Liver (tissue), 8 donors: ENCODE measurements at regions not wholly inside any gene's neighbourhood (a gene's known extent, or its start where the extent isn't known, plus 50 kb on each side); places are given as distances from the start of the nearest gene placed in this dataset.

ENCODE experiments used
- DNase-seq: peaks from one replicate; pipeline ENCODE4 v3.0.0-alpha.2; 2017; ENCODE audit warnings: low spot score
- H3K27ac ChIP-seq, 2 donors: one replicate each; pipeline ENCODE4 v1.7.0; 2013; ENCODE audit warnings: inconsistent platforms in 2 of 2, low read length in 2 of 2, control low read depth in 1 of 2, low read depth in 1 of 2, mild to moderate bottlenecking in 1 of 2
- H3K27me3 ChIP-seq, 4 donors: one replicate each; pipeline versions ENCODE4 v1.6.1 to v1.7.0; 2013; ENCODE audit warnings: low read length in 3 of 4, inconsistent platforms in 1 of 4, mild to moderate bottlenecking in 1 of 4, moderate library complexity in 1 of 4; ENCODE audit not compliant: control insufficient read depth in 4 of 4, insufficient read depth in 4 of 4
- H3K36me3 ChIP-seq, 4 donors: one replicate each; pipeline versions ENCODE4 v1.6.1 to v1.7.0; 2013; ENCODE audit warnings: low read length in 3 of 4, mild to moderate bottlenecking in 3 of 4, low read depth in 1 of 4, moderate library complexity in 1 of 4; ENCODE audit not compliant: control insufficient read depth in 4 of 4, insufficient read depth in 3 of 4
- H3K4me1 ChIP-seq, 4 donors: one replicate each; pipeline versions ENCODE4 v1.6.1 to v1.7.0; 2013; ENCODE audit warnings: low read length in 3 of 4, mild to moderate bottlenecking in 3 of 4, moderate library complexity in 1 of 4; ENCODE audit not compliant: control insufficient read depth in 4 of 4, insufficient read depth in 4 of 4
- H3K4me3 ChIP-seq, 3 donors: one replicate each; pipeline versions ENCODE4 v1.6.1 to v1.7.0; 2013; ENCODE audit warnings: low read length in 3 of 3, control low read depth in 1 of 3, low read depth in 1 of 3, mild to moderate bottlenecking in 1 of 3
- H3K9ac ChIP-seq, 2 donors: one replicate each; pipeline ENCODE4 v1.7.0; 2013; ENCODE audit warnings: low read length in 2 of 2, mild to moderate bottlenecking in 2 of 2, moderate library complexity in 2 of 2, control low read depth in 1 of 2, low read depth in 1 of 2
- H3K9me3 ChIP-seq, 4 donors: one replicate each; pipeline versions ENCODE4 v1.6.1 to v1.7.0; 2013; ENCODE audit warnings: low read length in 3 of 4; ENCODE audit not compliant: control insufficient read depth in 4 of 4
- FOXA1 ChIP-seq: IDR thresholded peaks from 2 replicates; pipeline ENCODE4 v1.6.1; 2016; ENCODE audit warnings: antibody characterized with exemption
- GABPA ChIP-seq, 2 donors: IDR thresholded peaks in 1 of 2; conservative IDR thresholded peaks in 1 of 2; 2 replicates each; pipeline ENCODE4 v1.6.1; 2016; ENCODE audit warnings: antibody characterized with exemption in 2 of 2, mild to moderate bottlenecking in 1 of 2, moderate library complexity in 1 of 2
- HNF4A ChIP-seq, 2 donors: conservative IDR thresholded peaks; 2 replicates each; pipeline ENCODE4 v1.6.1; 2016; ENCODE audit warnings: antibody characterized with exemption in 2 of 2, mild to moderate bottlenecking in 2 of 2
- RAD21 ChIP-seq, 2 donors: IDR thresholded peaks; 2 replicates each; pipeline ENCODE4 v1.6.1; 2016; ENCODE audit warnings: antibody characterized with exemption in 2 of 2, mild to moderate bottlenecking in 2 of 2
- REST ChIP-seq: IDR thresholded peaks from 2 replicates; pipeline ENCODE4 v1.6.1; 2016; ENCODE audit warnings: antibody characterized with exemption, mild to moderate bottlenecking
- RXRA ChIP-seq, 2 donors: IDR thresholded peaks; 2 replicates each; pipeline ENCODE4 v1.6.1; 2017 to 2018; ENCODE audit warnings: antibody characterized with exemption in 2 of 2, mild to moderate bottlenecking in 1 of 2
- SP1 ChIP-seq: IDR thresholded peaks from 2 replicates; pipeline ENCODE4 v1.6.1; 2018; ENCODE audit warnings: antibody characterized with exemption, mild to moderate bottlenecking
- TAF1 ChIP-seq: conservative IDR thresholded peaks from 2 replicates; pipeline ENCODE4 v1.6.1; 2016; ENCODE audit warnings: antibody characterized with exemption, mild to moderate bottlenecking
- YY1 ChIP-seq: IDR thresholded peaks from 2 replicates; pipeline ENCODE4 v1.6.1; 2016; ENCODE audit warnings: antibody characterized with exemption, mild to moderate bottlenecking
- WGBS: extraction: QIAGEN DNeasy Blood & Tissue Kit; methylation state at CpG from one replicate; pipeline ENCODE4 v1.1.7; 2013; 5-methylcytosine and 5-hydroxymethylcytosine counted together
- TF ChIP-seq, protein P1 (sequence below): IDR thresholded peaks from 2 replicates; pipeline ENCODE4 v1.6.1; 2016; ENCODE audit warnings: antibody characterized with exemption
- TF ChIP-seq, protein P2 (sequence below): fragments of 150-350 bp; IDR thresholded peaks from 2 replicates; pipeline ENCODE4 v1.5.1; 2017; ENCODE audit warnings: improper control_type of control experiment, low read depth, low read length; ENCODE audit not compliant: missing input control
- TF ChIP-seq, protein P3 (sequence below): IDR thresholded peaks from 2 replicates; pipeline ENCODE4 v1.6.1; 2016; ENCODE audit warnings: antibody characterized with exemption
- donor health status: healthy.
- donor health status: healthy.
- donor health status: healthy.
- donor health status: healthy.
- donor health status: healthy.

DNA sequence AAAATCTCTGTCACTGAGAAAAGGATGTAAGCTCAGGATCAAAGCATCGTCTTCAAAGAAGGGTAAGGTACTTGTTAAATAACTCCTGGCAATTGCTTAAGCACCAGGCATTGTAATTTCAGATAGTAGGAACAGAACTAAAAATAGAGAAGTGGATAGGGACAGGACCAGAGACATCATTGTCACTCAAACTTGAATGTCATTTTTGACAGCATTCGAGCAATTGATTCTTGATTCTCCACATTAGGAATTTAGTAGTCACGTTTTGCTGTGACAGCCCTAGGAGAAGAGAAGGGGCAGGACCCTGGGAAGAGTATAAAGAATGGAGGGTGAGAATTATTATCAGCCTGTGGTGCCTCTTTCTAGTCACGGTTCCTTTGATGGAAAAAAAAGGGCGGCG is 50.1 kb upstream of the BACH2 start:
- no peak overlapping the region for H3K27ac ChIP-seq
- H3K9me3 ChIP-seq, result no peaks in the 10 kb centered on the region
- WGBS, result 74% methylated on average over 6 of the region's 6 CpGs
- H3K27me3 ChIP-seq, result no peaks in the 10 kb centered on the region
- peaks cover 0 to 4% (median 2%) of the 10 kb centered on the region in 4 donors for H3K4me1 ChIP-seq
- H3K4me3 ChIP-seq, result no peak overlapping the region
- DNase-seq, result no peak
- H3K36me3 ChIP-seq, result no peaks in the 10 kb centered on the region
- TF ChIP-seq, protein P1, sequence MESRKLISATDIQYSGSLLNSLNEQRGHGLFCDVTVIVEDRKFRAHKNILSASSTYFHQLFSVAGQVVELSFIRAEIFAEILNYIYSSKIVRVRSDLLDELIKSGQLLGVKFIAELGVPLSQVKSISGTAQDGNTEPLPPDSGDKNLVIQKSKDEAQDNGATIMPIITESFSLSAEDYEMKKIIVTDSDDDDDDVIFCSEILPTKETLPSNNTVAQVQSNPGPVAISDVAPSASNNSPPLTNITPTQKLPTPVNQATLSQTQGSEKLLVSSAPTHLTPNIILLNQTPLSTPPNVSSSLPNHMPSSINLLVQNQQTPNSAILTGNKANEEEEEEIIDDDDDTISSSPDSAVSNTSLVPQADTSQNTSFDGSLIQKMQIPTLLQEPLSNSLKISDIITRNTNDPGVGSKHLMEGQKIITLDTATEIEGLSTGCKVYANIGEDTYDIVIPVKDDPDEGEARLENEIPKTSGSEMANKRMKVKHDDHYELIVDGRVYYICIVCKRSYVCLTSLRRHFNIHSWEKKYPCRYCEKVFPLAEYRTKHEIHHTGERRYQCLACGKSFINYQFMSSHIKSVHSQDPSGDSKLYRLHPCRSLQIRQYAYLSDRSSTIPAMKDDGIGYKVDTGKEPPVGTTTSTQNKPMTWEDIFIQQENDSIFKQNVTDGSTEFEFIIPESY, result no peak
- TF ChIP-seq TAF1, result no peak
- TF ChIP-seq, protein P2, sequence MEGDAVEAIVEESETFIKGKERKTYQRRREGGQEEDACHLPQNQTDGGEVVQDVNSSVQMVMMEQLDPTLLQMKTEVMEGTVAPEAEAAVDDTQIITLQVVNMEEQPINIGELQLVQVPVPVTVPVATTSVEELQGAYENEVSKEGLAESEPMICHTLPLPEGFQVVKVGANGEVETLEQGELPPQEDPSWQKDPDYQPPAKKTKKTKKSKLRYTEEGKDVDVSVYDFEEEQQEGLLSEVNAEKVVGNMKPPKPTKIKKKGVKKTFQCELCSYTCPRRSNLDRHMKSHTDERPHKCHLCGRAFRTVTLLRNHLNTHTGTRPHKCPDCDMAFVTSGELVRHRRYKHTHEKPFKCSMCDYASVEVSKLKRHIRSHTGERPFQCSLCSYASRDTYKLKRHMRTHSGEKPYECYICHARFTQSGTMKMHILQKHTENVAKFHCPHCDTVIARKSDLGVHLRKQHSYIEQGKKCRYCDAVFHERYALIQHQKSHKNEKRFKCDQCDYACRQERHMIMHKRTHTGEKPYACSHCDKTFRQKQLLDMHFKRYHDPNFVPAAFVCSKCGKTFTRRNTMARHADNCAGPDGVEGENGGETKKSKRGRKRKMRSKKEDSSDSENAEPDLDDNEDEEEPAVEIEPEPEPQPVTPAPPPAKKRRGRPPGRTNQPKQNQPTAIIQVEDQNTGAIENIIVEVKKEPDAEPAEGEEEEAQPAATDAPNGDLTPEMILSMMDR, result no peak
- TF ChIP-seq, protein P3, sequence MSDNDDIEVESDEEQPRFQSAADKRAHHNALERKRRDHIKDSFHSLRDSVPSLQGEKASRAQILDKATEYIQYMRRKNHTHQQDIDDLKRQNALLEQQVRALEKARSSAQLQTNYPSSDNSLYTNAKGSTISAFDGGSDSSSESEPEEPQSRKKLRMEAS, result no peak
- TF ChIP-seq REST, result no peak
- no peak for TF ChIP-seq FOXA1
- TF ChIP-seq HNF4A (conservative IDR thresholded peaks at IDR 0.05), result no peak
- TF ChIP-seq RXRA (IDR thresholded peaks at IDR 0.05), result no peak
- no peak for TF ChIP-seq SP1
- TF ChIP-seq RAD21 (IDR thresholded peaks at IDR 0.05), result no peak
- TF ChIP-seq GABPA (IDR thresholded peaks at IDR 0.05 in 1 of 2, conservative IDR thresholded peaks at IDR 0.05 in 1 of 2), result no peak
- TF ChIP-seq YY1, result no peak
- no peak overlapping the region for H3K9ac ChIP-seq
